IMR-90 (cell line): ENCODE measurements at regions not wholly inside any gene's neighbourhood (a gene's known extent, or its start where the extent isn't known, plus 50 kb on each side); places are given as distances from the start of the nearest gene placed in this dataset.

Source experiments
- ATAC-seq: fragments of 200-7000 bp; cut with Tn5 transposase; 2 replicates; pipeline ENCODE4 v1.9.1; 2020; ENCODE audit warnings: low read depth, mild to moderate bottlenecking, moderate library complexity
- BruUV-seq: library from RNA; stranded (reverse); fragments of 400-500 nt; replicated peaks from 2 replicates; lab custom pipeline; 2021; lab: Mats Ljungman, UMichigan
- CTCF ChIA-PET: fragments of 300-600 bp; formaldehyde crosslinking; extraction: SDS; loops from one replicate; lab custom pipeline; 2021; ENCODE audit warnings: antibody characterized with exemption; lab: Yijun Ruan, JAX
- POLR2A ChIA-PET: fragments of 300-600 bp; sonication (Branson Sonifier 250); formaldehyde crosslinking; loops from one replicate; lab custom pipeline; 2022; ENCODE audit warnings: antibody characterized with exemption; ENCODE audit not compliant: unreplicated experiment; lab: Charles Lee
- DNase-seq: peaks from one replicate; pipeline ENCODE4 v3.0.0; 2013
- H2AFZ ChIP-seq: replicated peaks from 2 replicates; pipeline ENCODE3; 2013; ENCODE audit warnings: low read length, mild to moderate bottlenecking; ENCODE audit not compliant: poor library complexity
- H2AK5ac ChIP-seq: 2 replicates; pipeline ENCODE4 v1.6.1; 2013; ENCODE audit warnings: low read depth, low read length, inconsistent platforms
- H2AK9ac ChIP-seq: replicated peaks from 2 replicates; pipeline ENCODE3; 2013; ENCODE audit warnings: mild to moderate bottlenecking, low read depth, low read length, moderate library complexity; ENCODE audit not compliant: poor library complexity
- H2BK120ac ChIP-seq: 2 replicates; pipeline ENCODE4 v1.6.1; 2013; ENCODE audit warnings: low read depth, low read length, inconsistent platforms
- H2BK15ac ChIP-seq: 3 replicates; pipeline ENCODE4 v1.6.1; 2013; ENCODE audit warnings: low read depth, low read length, inconsistent platforms
- H2BK20ac ChIP-seq: 2 replicates; pipeline ENCODE4 v1.6.1; 2013; ENCODE audit warnings: low read depth, mild to moderate bottlenecking, inconsistent platforms, low read length, moderate library complexity
- H2BK5ac ChIP-seq: 2 replicates; pipeline ENCODE4 v1.6.1; 2013; ENCODE audit warnings: mild to moderate bottlenecking, low read depth, low read length, inconsistent platforms; ENCODE audit not compliant: poor library complexity, severe bottlenecking
- H3K14ac ChIP-seq: replicated peaks from 2 replicates; pipeline ENCODE4 v1.6.1; 2013; ENCODE audit warnings: low read depth, low read length, inconsistent platforms
- H3K18ac ChIP-seq: 2 replicates; pipeline ENCODE4 v1.6.1; 2013; ENCODE audit warnings: low read depth, low read length, control low read depth
- H3K23ac ChIP-seq: 2 replicates; pipeline ENCODE4 v1.6.1; 2013; ENCODE audit warnings: low read depth, low read length, inconsistent platforms
- H3K27ac ChIP-seq: 2 replicates; pipeline ENCODE4 v1.5.1; 2013; ENCODE audit warnings: mild to moderate bottlenecking, control low read depth, low read length; ENCODE audit not compliant: insufficient read depth
- H3K27me3 ChIP-seq: 2 replicates; pipeline ENCODE4 v1.6.1; 2013; ENCODE audit warnings: low read length; ENCODE audit not compliant: control insufficient read depth, insufficient read depth
- H3K36me3 ChIP-seq: 2 replicates; pipeline ENCODE4 v1.6.1; 2013; ENCODE audit warnings: low read length, mixed read lengths; ENCODE audit not compliant: control insufficient read depth, insufficient read depth
- H3K4ac ChIP-seq: 2 replicates; pipeline ENCODE4 v1.6.1; 2013; ENCODE audit warnings: low read depth, low read length, inconsistent platforms
- H3K4me1 ChIP-seq: 2 replicates; pipeline ENCODE4 v1.6.1; 2013; ENCODE audit warnings: low read length, mixed read lengths; ENCODE audit not compliant: control insufficient read depth, insufficient read depth
- H3K4me2 ChIP-seq: 2 replicates; pipeline ENCODE4 v1.6.1; 2013; ENCODE audit warnings: low read depth, mild to moderate bottlenecking, control low read depth, low read length, moderate library complexity
- H3K4me3 ChIP-seq: 2 replicates; pipeline ENCODE4 v1.5.1; 2013; ENCODE audit warnings: low read depth, mild to moderate bottlenecking, control low read depth, low read length, moderate library complexity; ENCODE audit not compliant: insufficient read depth
- H3K56ac ChIP-seq: 2 replicates; pipeline ENCODE4 v1.6.1; 2013; ENCODE audit warnings: low read length, inconsistent platforms; ENCODE audit not compliant: insufficient read depth; ENCODE audit errors: extremely low read depth
- H3K79me1 ChIP-seq, 2 experiments: 2 replicates each; pipeline ENCODE4 v1.6.1; 2013; ENCODE audit warnings: low read length in 2 of 2, inconsistent platforms in 1 of 2, low read depth in 1 of 2
- H3K9ac ChIP-seq: 2 replicates; pipeline ENCODE4 v1.6.1; 2013; ENCODE audit warnings: low read depth, low read length, control low read depth
- H3K9me1 ChIP-seq: 2 replicates; pipeline ENCODE4 v1.6.1; 2013; ENCODE audit warnings: low read length, inconsistent platforms; ENCODE audit not compliant: insufficient read depth
- H3K9me3 ChIP-seq: 2 replicates; pipeline ENCODE4 v1.6.1; 2013; ENCODE audit warnings: low read length; ENCODE audit not compliant: control insufficient read depth, insufficient read depth
- H4K20me1 ChIP-seq: 2 replicates; pipeline ENCODE4 v1.6.1; 2013; ENCODE audit warnings: low read length, inconsistent platforms; ENCODE audit not compliant: insufficient read depth
- H4K5ac ChIP-seq: 2 replicates; pipeline ENCODE4 v1.6.1; 2013; ENCODE audit warnings: mild to moderate bottlenecking, low read depth, low read length, control low read depth
- H4K8ac ChIP-seq, 2 experiments: 2 replicates each; pipeline ENCODE4 v1.6.1; 2013; ENCODE audit warnings: low read depth in 2 of 2, low read length in 2 of 2, control low read depth in 1 of 2, inconsistent platforms in 1 of 2
- H4K91ac ChIP-seq: 2 replicates; pipeline ENCODE4 v1.6.1; 2013; ENCODE audit warnings: low read depth, low read length, inconsistent platforms; ENCODE audit not compliant: insufficient read depth
- BHLHE40 ChIP-seq: fragments of 150-350 bp; IDR thresholded peaks from 2 replicates; pipeline ENCODE4 v1.6.1; 2016; ENCODE audit warnings: mild to moderate bottlenecking, low read depth, low read length
- CEBPB ChIP-seq: IDR thresholded peaks from 2 replicates; pipeline ENCODE4 v1.6.1; 2012; ENCODE audit warnings: low read depth, low read length, improper control_type of control experiment
- CHD1 ChIP-seq: IDR thresholded peaks from 2 replicates; pipeline ENCODE4 v1.6.1; 2012; ENCODE audit warnings: low read depth, low read length, improper control_type of control experiment
- CTCF ChIP-seq: conservative IDR thresholded peaks from 2 replicates; pipeline ENCODE4 v1.5.1; 2012; ENCODE audit warnings: mild to moderate bottlenecking, low read depth, low read length, improper control_type of control experiment
- ELK1 ChIP-seq: fragments of 150-350 bp; IDR thresholded peaks from 2 replicates; pipeline ENCODE4 v1.6.1; 2016; ENCODE audit warnings: low read depth, mild to moderate bottlenecking, low read length, moderate library complexity, borderline replicate concordance
- FOS ChIP-seq: fragments of 150-350 bp; IDR thresholded peaks from 2 replicates; pipeline ENCODE4 v1.6.1; 2016; ENCODE audit warnings: low read depth, low read length
- MAFK ChIP-seq: IDR thresholded peaks from 2 replicates; pipeline ENCODE4 v1.6.1; 2012; ENCODE audit warnings: low read depth, low read length, improper control_type of control experiment
- MAZ ChIP-seq: IDR thresholded peaks from 2 replicates; pipeline ENCODE4 v1.6.1; 2012; ENCODE audit warnings: low read depth, mild to moderate bottlenecking, low read length, improper control_type of control experiment, moderate library complexity, borderline replicate concordance
- MXI1 ChIP-seq: IDR thresholded peaks from 2 replicates; pipeline ENCODE4 v1.6.1; 2012; ENCODE audit warnings: low read depth, mild to moderate bottlenecking, low read length, moderate library complexity, borderline replicate concordance
- NFE2L2 ChIP-seq: fragments of 150-350 bp; IDR thresholded peaks from 2 replicates; pipeline ENCODE4 v1.6.1; 2016; ENCODE audit warnings: low read depth, mild to moderate bottlenecking, low read length
- POLR2A ChIP-seq: IDR thresholded peaks from 2 replicates; pipeline ENCODE4 v1.6.1; 2012; ENCODE audit warnings: mild to moderate bottlenecking, low read depth, low read length
- RAD21 ChIP-seq: IDR thresholded peaks from 2 replicates; pipeline ENCODE4 v1.6.1; 2012; ENCODE audit warnings: low read length, improper control_type of control experiment
- RCOR1 ChIP-seq: IDR thresholded peaks from 2 replicates; pipeline ENCODE4 v1.6.1; 2012; ENCODE audit warnings: mild to moderate bottlenecking, low read length, improper control_type of control experiment; ENCODE audit not compliant: insufficient replicate concordance
- RFX5 ChIP-seq: IDR thresholded peaks from 2 replicates; pipeline ENCODE4 v1.8.0; 2012; ENCODE audit warnings: low read depth, mild to moderate bottlenecking, low read length, moderate library complexity
- SMC3 ChIP-seq: fragments of 150-350 bp; IDR thresholded peaks from 2 replicates; pipeline ENCODE4 v1.6.1; 2016; ENCODE audit warnings: low read depth, mild to moderate bottlenecking, antibody characterized with exemption, low read length, moderate library complexity
- USF2 ChIP-seq: fragments of 150-350 bp; IDR thresholded peaks from 2 replicates; pipeline ENCODE4 v1.6.1; 2017; ENCODE audit warnings: mild to moderate bottlenecking, antibody characterized with exemption, low read length, low read depth
- WGBS, 2 experiments: methylation state at CpG; one replicate each; pipeline versions ENCODE4 v1.1.5 to v1.1.7; 2013; ENCODE audit warnings: missing lambda C conversion rate in 2 of 2; ENCODE audit not compliant: insufficient read length in 1 of 2; ENCODE audit errors: extremely low coverage in 2 of 2; 5-methylcytosine and 5-hydroxymethylcytosine counted together
- dilution Hi-C: fragments of 300-500 bp; cut with HindIII; formaldehyde crosslinking; loops from one replicate; pipeline ENCODE4 v1.14.3; 2018; ENCODE audit warnings: low sequenced_read_pairs; ENCODE audit not compliant: unreplicated experiment
- in situ Hi-C: fragments of 300-500 bp; cut with MboI; formaldehyde crosslinking; loops from 3 replicates; pipeline ENCODE4 v1.14.3; 2019; ENCODE audit warnings: low sequenced_read_pairs, inconsistent platforms, mixed read lengths
- intact Hi-C: fragments of 100-400 bp; cut with micrococcal nuclease; formaldehyde crosslinking; loops from 2 replicates; pipeline ENCODE4 v1.10.0; 2022

GRCh38 chrX:13471269-13471668 is 98.1 kb upstream of the EGFL6 start:
- Histone ChIP-seq H3K23ac (no peak overlapping the region), H4K20me1 (no peaks in the 10 kb centered on the region), H3K36me3 (no peaks in the 10 kb centered on the region), H2BK120ac (peak overlapping the region; percentile 52; the same call in 1 of the 2 replicates), H3K27ac (no peak overlapping the region), H2AK5ac (peak overlapping the region; percentile 58; the same call in 1 of the 2 replicates), H2BK5ac (no peak overlapping the region), H3K18ac (peak overlapping the region; percentile 8; the same call in 1 of the 2 replicates), H3K56ac (no peak overlapping the region), H4K8ac (peak overlapping the region in 1 of 2 experiments; percentile 40; a peak in 1 of 4 replicates), H2BK20ac (peak overlapping the region; percentile 63; the same call in 1 of the 2 replicates), H3K27me3 (no peaks in the 10 kb centered on the region), H3K4me2 (no peak overlapping the region), H3K4me3 (no peak overlapping the region), H3K9me3 (no peaks in the 10 kb centered on the region), H3K79me1 (no peaks in the 10 kb centered on the region), H3K4ac (peak overlapping the region; percentile 62; the same call in 1 of the 2 replicates), H2BK15ac (peak overlapping the region; percentile 78; the same call in 2 of the 3 replicates), H2AK9ac (peak overlapping the region; percentile 46), H3K9me1 (no peaks in the 10 kb centered on the region), H2AFZ (peak overlapping the region; percentile 63), H3K4me1 (peaks cover 7% of the 10 kb centered on the region), H3K9ac (no peak overlapping the region), H4K91ac (no peak overlapping the region), H4K5ac (no peak overlapping the region; the same call in 1 of the 2 replicates), H3K14ac (peak overlapping the region; percentile 48; the same call in 1 of the 2 replicates)
- ChIA-PET CTCF (interaction anchor here (1.1 kb wide), 1 partner anchor 8 kb away, joined by 3 read pairs; no protein-coding TSS in a partner anchor), POLR2A (no interaction called here)
- ATAC-seq (no peak), DNase-seq (no peak)
- dilution Hi-C loops (no loop called here), in situ Hi-C loops (no loop called here), intact Hi-C loops (loop anchor here (5.0 kb wide), 1 partner anchor 39 kb away; no protein-coding TSS in a partner anchor)
- 74% methylated on average over 3 of the region's 3 CpGs; no CpG with 5 or more reads in 1 of the 2 experiments for WGBS, 2 experiments
- TF ChIP-seq MXI1: no peak
- no peak for TF ChIP-seq NFE2L2
- no peak for TF ChIP-seq BHLHE40
- no peak for TF ChIP-seq ELK1
- TF ChIP-seq RCOR1: no peak
- TF ChIP-seq CEBPB: no peak
- no peak for TF ChIP-seq RAD21
- TF ChIP-seq MAFK: no peak
- no peak for TF ChIP-seq FOS
- TF ChIP-seq MAZ: no peak
- TF ChIP-seq USF2: no peak
- TF ChIP-seq RFX5: no peak
- TF ChIP-seq POLR2A: no peak
- TF ChIP-seq SMC3: no peak
- TF ChIP-seq CHD1: no peak
- TF ChIP-seq CTCF: no peak
- no TSS peak for BruUV-seq
